ENCODE measurements at regions not wholly inside any gene's neighbourhood (a gene's known extent, or its start where the extent isn't known, plus 50 kb on each side); places are given as distances from the start of the nearest gene placed in this dataset.
A peak's percentile ranks its signal among the peaks of the same experiment; 100 is the strongest.

- no peak for DNase-seq (ENCODE audit: low spot score in 2 of 2)
- H3K27ac ChIP-seq, result peak overlapping the region in 2 of 4 donors; percentile 48 to 59
- peak overlapping the region in 2 of 4 donors; percentile 19 to 23 for H3K4me3 ChIP-seq
- WGBS, 2 donors, result 26 to 39% methylated on average over 8 of the region's 8 CpGs
- H3K9me3 ChIP-seq, result no peaks in the 10 kb centered on the region
- TF ChIP-seq CTCF (IDR thresholded peaks at IDR 0.05) (peak in 3 of 5 experiments; percentile 13 to 39 (median 15)), EP300 (IDR thresholded peaks at IDR 0.05) (no peak), POLR2A (IDR thresholded peaks at IDR 0.05) (no peak)
- peaks cover 0 to 12% (median 4%) of the 10 kb centered on the region in 4 donors for H3K4me1 ChIP-seq
- H3K36me3 ChIP-seq, result no peaks in the 10 kb centered on the region
- H3K27me3 ChIP-seq, result no peaks in the 10 kb centered on the region
Observed at GRCh38 chr4:159016593-159017024, 86.3 kb upstream of the RAPGEF2 start.

GRCh38 chr4:159017323-159018026 is 85.4 kb upstream of the RAPGEF2 start:
- no peak overlapping the region for H3K27ac ChIP-seq
- 82 to 95% methylated on average over 5 of the region's 5 CpGs for WGBS, 2 donors
- no peaks in the 10 kb centered on the region for H3K27me3 ChIP-seq
- TF ChIP-seq POLR2A (IDR thresholded peaks at IDR 0.05) (no peak), EP300 (IDR thresholded peaks at IDR 0.05) (no peak), CTCF (IDR thresholded peaks at IDR 0.05) (no peak)
- no peak overlapping the region for H3K4me3 ChIP-seq
- H3K36me3 ChIP-seq, result no peaks in the 10 kb centered on the region
- DNase-seq (ENCODE audit: low spot score in 2 of 2), result no peak
- peaks cover 0 to 12% (median 4%) of the 10 kb centered on the region in 4 donors for H3K4me1 ChIP-seq
- no peaks in the 10 kb centered on the region for H3K9me3 ChIP-seq

- Histone ChIP-seq H3K9me3 (no peaks in the 10 kb centered on the region), H3K4me1 (peaks cover 0 to 12% (median 4%) of the 10 kb centered on the region in 4 donors), H3K27me3 (no peaks in the 10 kb centered on the region), H3K4me3 (no peak overlapping the region), H3K36me3 (no peaks in the 10 kb centered on the region), H3K27ac (no peak overlapping the region)
- WGBS, 2 donors, result 68 to 69% methylated on average over 4 of the region's 4 CpGs
- DNase-seq (ENCODE audit: low spot score in 2 of 2), result no peak
- no peak for TF ChIP-seq POLR2A (IDR thresholded peaks at IDR 0.05)
- no peak for TF ChIP-seq CTCF (IDR thresholded peaks at IDR 0.05)
- TF ChIP-seq EP300 (IDR thresholded peaks at IDR 0.05), result no peak
Observed at GRCh38 chr4:159018062-159018629, 84.7 kb upstream of the RAPGEF2 start.

- Histone ChIP-seq H3K4me1 (peaks cover 0 to 12% (median 4%) of the 10 kb centered on the region in 4 donors), H3K9me3 (no peaks in the 10 kb centered on the region), H3K36me3 (no peaks in the 10 kb centered on the region), H3K4me3 (no peak overlapping the region), H3K27ac (no peak overlapping the region), H3K27me3 (no peaks in the 10 kb centered on the region)
- no peak for DNase-seq (ENCODE audit: low spot score in 2 of 2)
- 68 to 83% methylated on average over 5 of the region's 5 CpGs for WGBS, 2 donors
- TF ChIP-seq CTCF (IDR thresholded peaks at IDR 0.05) (no peak), EP300 (IDR thresholded peaks at IDR 0.05) (no peak), POLR2A (IDR thresholded peaks at IDR 0.05) (no peak)
Observed at GRCh38 chr4:159019356-159019755, 83.5 kb upstream of the RAPGEF2 start.
